Vagina (tissue), 2 donors: ENCODE measurements at regions not wholly inside any gene's neighbourhood (a gene's known extent, or its start where the extent isn't known, plus 50 kb on each side); places are given as distances from the start of the nearest gene placed in this dataset.

Source experiments
- DNase-seq, 2 donors: peaks; one replicate each; pipeline ENCODE4 v3.0.0-alpha.2; 2017; ENCODE audit errors: extremely low spot score in 2 of 2
- H3K27ac ChIP-seq: fragments of 200-600 bp; sonication (generic); one replicate; pipeline ENCODE4 v1.5.1; 2019
- H3K27me3 ChIP-seq: fragments of 200-600 bp; sonication (generic); one replicate; pipeline ENCODE4 v1.5.1; 2019
- H3K36me3 ChIP-seq, 2 donors: fragments of 200-600 bp; sonication (generic); one replicate each; pipeline ENCODE4 v1.5.1; 2017 to 2019
- H3K4me1 ChIP-seq: fragments of 200-600 bp; sonication (generic); one replicate; pipeline ENCODE4 v1.5.1; 2019
- H3K4me3 ChIP-seq, 2 donors: fragments of 200-600 bp; sonication (generic); 1 replicate in 1 of 2; 2 replicates in 1 of 2; pipeline ENCODE4 v1.5.1; 2016 to 2019
- H3K9me3 ChIP-seq: fragments of 200-600 bp; sonication (generic); one replicate; pipeline ENCODE4 v1.5.1; 2019
- CTCF ChIP-seq, 3 experiments: fragments of 450-650 bp in 2 of 3; fragments of 200-600 bp in 1 of 3; sonication (generic) in 1 of 3; IDR thresholded peaks; one replicate each; pipeline ENCODE4 v1.5.1; 2017 to 2019; ENCODE audit warnings: antibody characterized with exemption in 3 of 3, mild to moderate bottlenecking in 2 of 3, moderate library complexity in 2 of 3
- POLR2A ChIP-seq, 2 donors: fragments of 450-650 bp; IDR thresholded peaks; one replicate each; pipeline ENCODE4 v1.6.1; 2017; ENCODE audit warnings: antibody characterized with exemption in 2 of 2, mild to moderate bottlenecking in 2 of 2, moderate library complexity in 2 of 2
- POLR2AphosphoS5 ChIP-seq, 2 donors: sonication (generic); formaldehyde crosslinking; IDR thresholded peaks; one replicate each; pipeline ENCODE4 v1.9.0; 2017; ENCODE audit warnings: antibody characterized with exemption in 2 of 2, mild to moderate bottlenecking in 2 of 2, low read depth in 1 of 2; ENCODE audit not compliant: insufficient read depth in 1 of 2
- intact Hi-C: fragments of 100-400 bp; cut with DNase I; formaldehyde crosslinking; loops from one replicate; pipeline ENCODE4 v1.15.1; 2023

- no peaks in the 10 kb centered on the region for H3K4me1 ChIP-seq
- H3K27me3 ChIP-seq: no peaks in the 10 kb centered on the region
- no peak for DNase-seq
- no peak overlapping the region for H3K27ac ChIP-seq
- intact Hi-C loops: no loop called here
- no peaks in the 10 kb centered on the region for H3K36me3 ChIP-seq
- no peaks in the 10 kb centered on the region for H3K9me3 ChIP-seq
- TF ChIP-seq POLR2AphosphoS5 (IDR thresholded peaks at IDR 0.05; ENCODE audit: insufficient read depth in 1 of 2, low read depth in 1 of 2): no peak
- TF ChIP-seq CTCF (IDR thresholded peaks at IDR 0.05): no peak
- no peak for TF ChIP-seq POLR2A (IDR thresholded peaks at IDR 0.05)
- H3K4me3 ChIP-seq: no peak overlapping the region
Measured at GRCh38 chr16:79867425-79867997, 267.0 kb upstream of the MAF start.

- intact Hi-C loops: no loop called here
- Histone ChIP-seq H3K27ac (no peak overlapping the region), H3K27me3 (no peaks in the 10 kb centered on the region), H3K9me3 (no peaks in the 10 kb centered on the region), H3K4me1 (no peaks in the 10 kb centered on the region), H3K4me3 (no peak overlapping the region), H3K36me3 (no peaks in the 10 kb centered on the region)
- TF ChIP-seq POLR2AphosphoS5 (IDR thresholded peaks at IDR 0.05; ENCODE audit: insufficient read depth in 1 of 2, low read depth in 1 of 2) (no peak), CTCF (IDR thresholded peaks at IDR 0.05) (no peak), POLR2A (IDR thresholded peaks at IDR 0.05) (no peak)
- no peak for DNase-seq
Measured at GRCh38 chr16:79865918-79866317, 265.4 kb upstream of the MAF start.

- Histone ChIP-seq H3K27me3 (no peaks in the 10 kb centered on the region), H3K36me3 (no peaks in the 10 kb centered on the region), H3K27ac (no peak overlapping the region), H3K4me3 (no peak overlapping the region), H3K4me1 (no peaks in the 10 kb centered on the region), H3K9me3 (no peaks in the 10 kb centered on the region)
- no peak for DNase-seq
- intact Hi-C loops: no loop called here
- TF ChIP-seq POLR2AphosphoS5 (IDR thresholded peaks at IDR 0.05; ENCODE audit: insufficient read depth in 1 of 2, low read depth in 1 of 2) (no peak), POLR2A (IDR thresholded peaks at IDR 0.05) (no peak), CTCF (IDR thresholded peaks at IDR 0.05) (no peak)
Measured at GRCh38 chr16:79864781-79865391, 264.3 kb upstream of the MAF start.

GRCh38 chr16:79864032-79864780, 263.7 kb upstream of the MAF start:
- DNase-seq: no peak
- intact Hi-C loops: no loop called here
- no peak overlapping the region for H3K27ac ChIP-seq

More at GRCh38 chr16:79864032-79864780, 263.7 kb upstream of the MAF start:
- Histone ChIP-seq H3K4me3 (no peak overlapping the region), H3K36me3 (no peaks in the 10 kb centered on the region), H3K9me3 (no peaks in the 10 kb centered on the region), H3K4me1 (no peaks in the 10 kb centered on the region), H3K27me3 (no peaks in the 10 kb centered on the region)
- TF ChIP-seq POLR2AphosphoS5 (IDR thresholded peaks at IDR 0.05; ENCODE audit: insufficient read depth in 1 of 2, low read depth in 1 of 2) (no peak), POLR2A (IDR thresholded peaks at IDR 0.05) (no peak), CTCF (IDR thresholded peaks at IDR 0.05) (no peak)
